Calu3 (cell line): ENCODE measurements at regions not wholly inside any gene's neighbourhood (a gene's known extent, or its start where the extent isn't known, plus 50 kb on each side); places are given as distances from the start of the nearest gene placed in this dataset.

ENCODE experiments used
- BruUV-seq: library from RNA; stranded (reverse); fragments of 400-500 nt; replicated peaks from 2 replicates; lab custom pipeline; 2021; lab: Mats Ljungman, UMichigan
- CTCF ChIA-PET: fragments of 300-600 bp; sonication (Branson Sonifier 250); formaldehyde crosslinking; loops from one replicate; lab custom pipeline; 2022; ENCODE audit warnings: antibody characterized with exemption; lab: Charles Lee
- DNase-seq: peaks from one replicate; pipeline ENCODE4 v3.0.0; 2022
- H3K27ac Mint-ChIP-seq: one replicate; pipeline ENCODE4 v1.8.0; 2022; ENCODE audit warnings: mixed read lengths; ENCODE audit not compliant: unreplicated experiment
- H3K27me3 Mint-ChIP-seq: one replicate; pipeline ENCODE4 v1.8.0; 2022; ENCODE audit warnings: mixed read lengths; ENCODE audit not compliant: unreplicated experiment
- H3K36me3 Mint-ChIP-seq: one replicate; pipeline ENCODE4 v1.8.0; 2022; ENCODE audit warnings: mild to moderate bottlenecking, moderate library complexity, mixed read lengths; ENCODE audit not compliant: insufficient read depth, unreplicated experiment
- H3K4me1 Mint-ChIP-seq: one replicate; pipeline ENCODE4 v1.8.0; 2022; ENCODE audit warnings: mild to moderate bottlenecking, low read depth, mixed read lengths; ENCODE audit not compliant: unreplicated experiment
- H3K4me3 Mint-ChIP-seq: one replicate; pipeline ENCODE4 v1.8.0; 2022; ENCODE audit warnings: mild to moderate bottlenecking, low read depth, moderate library complexity, mixed read lengths; ENCODE audit not compliant: unreplicated experiment
- H3K9me3 Mint-ChIP-seq: one replicate; pipeline ENCODE4 v1.8.0; 2022; ENCODE audit warnings: low read depth, mixed read lengths; ENCODE audit not compliant: unreplicated experiment
- intact Hi-C: fragments of 100-400 bp; cut with micrococcal nuclease; formaldehyde crosslinking; loops from one replicate; pipeline ENCODE4 v1.10.0; 2022; ENCODE audit not compliant: unreplicated experiment
- TF ChIP-seq, protein P1 (sequence below): fragments of 200-600 bp; IDR thresholded peaks from one replicate; pipeline ENCODE4 v1.8.0; 2022; ENCODE audit warnings: antibody characterized with exemption; ENCODE audit not compliant: unreplicated experiment

DNA sequence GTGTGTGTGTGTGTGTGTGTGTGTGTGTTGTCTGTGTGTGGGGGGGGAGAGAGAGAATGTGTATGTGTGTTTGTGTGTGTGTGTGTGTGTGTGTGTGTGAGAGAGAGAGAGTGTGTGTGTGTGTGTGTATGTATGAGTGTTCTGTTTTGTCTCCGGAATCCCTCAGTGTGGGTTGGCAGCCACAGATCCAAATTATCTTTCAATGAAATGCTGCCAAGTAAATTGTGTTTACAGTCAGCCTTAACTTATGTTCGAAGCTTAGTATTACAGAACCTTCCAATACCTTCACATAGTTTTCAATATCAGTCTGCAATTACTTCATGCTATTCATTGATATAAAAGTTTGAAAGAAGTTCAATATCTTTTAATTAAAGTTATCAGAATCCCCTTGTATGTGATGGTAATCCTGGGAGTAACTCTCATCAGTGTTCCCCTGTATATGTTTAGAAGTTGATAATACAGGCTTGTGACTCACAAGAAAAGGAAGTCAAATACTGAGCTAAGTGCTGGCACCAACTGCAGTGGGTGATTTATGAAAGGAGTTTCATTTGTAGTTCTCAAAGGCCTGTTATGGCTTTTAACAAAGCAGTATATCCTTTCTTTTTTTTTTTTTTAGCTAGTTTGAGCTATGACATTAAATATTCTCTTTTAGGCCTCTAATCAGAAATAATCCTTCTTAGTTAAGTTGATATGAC lies 51.6 kb upstream of the HTR2C start:
- TF ChIP-seq, protein P1, sequence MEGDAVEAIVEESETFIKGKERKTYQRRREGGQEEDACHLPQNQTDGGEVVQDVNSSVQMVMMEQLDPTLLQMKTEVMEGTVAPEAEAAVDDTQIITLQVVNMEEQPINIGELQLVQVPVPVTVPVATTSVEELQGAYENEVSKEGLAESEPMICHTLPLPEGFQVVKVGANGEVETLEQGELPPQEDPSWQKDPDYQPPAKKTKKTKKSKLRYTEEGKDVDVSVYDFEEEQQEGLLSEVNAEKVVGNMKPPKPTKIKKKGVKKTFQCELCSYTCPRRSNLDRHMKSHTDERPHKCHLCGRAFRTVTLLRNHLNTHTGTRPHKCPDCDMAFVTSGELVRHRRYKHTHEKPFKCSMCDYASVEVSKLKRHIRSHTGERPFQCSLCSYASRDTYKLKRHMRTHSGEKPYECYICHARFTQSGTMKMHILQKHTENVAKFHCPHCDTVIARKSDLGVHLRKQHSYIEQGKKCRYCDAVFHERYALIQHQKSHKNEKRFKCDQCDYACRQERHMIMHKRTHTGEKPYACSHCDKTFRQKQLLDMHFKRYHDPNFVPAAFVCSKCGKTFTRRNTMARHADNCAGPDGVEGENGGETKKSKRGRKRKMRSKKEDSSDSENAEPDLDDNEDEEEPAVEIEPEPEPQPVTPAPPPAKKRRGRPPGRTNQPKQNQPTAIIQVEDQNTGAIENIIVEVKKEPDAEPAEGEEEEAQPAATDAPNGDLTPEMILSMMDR: no peak
- Mint-ChIP-seq H3K36me3 (no peaks in the 10 kb centered on the region), H3K27me3 (no peaks in the 10 kb centered on the region), H3K4me3 (no peak overlapping the region), H3K9me3 (no peaks in the 10 kb centered on the region), H3K4me1 (no peaks in the 10 kb centered on the region), H3K27ac (no peak overlapping the region)
- intact Hi-C loops: no loop called here
- no TSS peak for BruUV-seq
- CTCF ChIA-PET: no interaction called here
- DNase-seq: no peak
